ENCODE measurements at regions not wholly inside any gene's neighbourhood (a gene's known extent, or its start where the extent isn't known, plus 50 kb on each side); places are given as distances from the start of the nearest gene placed in this dataset.

DNA sequence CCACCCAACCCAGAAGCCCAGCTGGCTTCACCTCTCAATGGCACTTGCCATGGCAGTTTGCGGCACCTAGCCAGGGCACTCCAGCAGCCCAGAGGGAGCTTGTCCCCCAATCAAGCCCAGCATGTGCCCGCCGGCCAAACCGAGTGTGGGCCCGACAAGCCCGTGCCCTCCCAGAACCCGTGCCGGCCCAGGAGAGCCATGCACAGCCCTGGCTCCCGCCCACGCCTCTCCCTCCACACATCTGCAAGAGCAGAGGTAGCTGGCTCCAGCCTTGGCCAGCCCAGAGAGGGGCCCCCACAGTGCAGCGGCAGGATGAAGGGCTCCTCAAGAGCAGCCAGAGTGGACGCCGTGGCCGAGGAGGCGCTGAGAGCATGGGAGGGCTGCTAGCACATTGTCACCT is 2278.0 kb upstream of the PCDH20 start:
- no peak for DNase-seq (ENCODE audit: low read depth)

DNA sequence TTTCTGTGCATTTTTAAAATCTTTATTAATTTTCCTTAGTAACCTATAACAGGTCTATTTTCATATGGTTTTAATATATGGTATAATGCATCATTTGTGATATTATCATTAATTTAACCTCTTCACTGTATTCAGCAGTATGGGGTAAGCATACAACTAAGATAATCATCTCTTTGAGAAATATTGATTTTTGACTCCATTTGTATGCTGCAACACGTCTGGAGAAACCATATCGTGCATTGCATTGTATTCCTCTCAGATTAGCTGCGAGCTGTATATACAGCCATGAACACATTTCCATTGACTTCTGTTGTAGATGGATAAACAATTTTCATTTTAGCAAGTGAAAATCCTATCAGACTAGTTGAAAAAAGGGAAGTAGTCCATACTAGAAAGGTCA is 2275.8 kb upstream of the PCDH20 start:
- no peak for DNase-seq (ENCODE audit: low read depth)

DNA sequence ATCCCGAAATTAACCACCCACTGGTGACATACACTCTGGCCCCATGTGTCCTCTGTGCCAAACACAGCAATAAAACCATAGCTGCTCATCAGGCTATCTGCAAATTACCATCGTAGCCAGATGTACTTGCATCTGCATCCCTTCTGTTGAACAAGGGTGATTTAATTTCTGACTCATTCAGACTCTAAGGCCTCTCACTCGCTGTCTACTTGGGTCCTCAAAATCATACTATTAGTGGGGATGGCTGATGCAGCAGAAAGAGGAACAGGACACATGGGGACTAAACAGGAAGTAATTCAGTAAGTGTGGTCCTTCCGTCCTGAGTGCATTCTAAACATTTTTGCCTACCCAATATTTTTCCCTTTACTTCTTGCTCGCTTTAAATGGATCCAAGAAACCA is 2275.0 kb upstream of the PCDH20 start:
- DNase-seq (ENCODE audit: low read depth), result no peak

DNA sequence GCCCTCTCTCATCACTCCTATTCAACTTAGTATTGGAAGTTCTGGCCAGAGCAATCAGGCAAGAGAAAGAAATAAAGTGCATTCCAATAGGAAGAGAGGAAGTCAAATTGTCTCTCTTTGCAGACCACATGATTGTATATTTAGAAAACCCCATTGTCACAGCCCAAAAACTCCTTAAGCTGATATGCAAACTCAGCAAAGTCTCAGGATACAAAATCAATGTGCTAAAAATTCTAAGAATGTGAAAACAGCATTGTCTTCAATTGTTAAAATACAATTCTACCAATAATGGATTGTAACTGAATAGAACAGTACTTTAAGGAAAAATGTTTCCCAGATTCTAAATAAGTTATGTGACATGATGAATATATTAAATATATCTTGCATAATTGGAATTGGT is 2269.2 kb upstream of the PCDH20 start:
- no peak for DNase-seq (ENCODE audit: low read depth)

DNA sequence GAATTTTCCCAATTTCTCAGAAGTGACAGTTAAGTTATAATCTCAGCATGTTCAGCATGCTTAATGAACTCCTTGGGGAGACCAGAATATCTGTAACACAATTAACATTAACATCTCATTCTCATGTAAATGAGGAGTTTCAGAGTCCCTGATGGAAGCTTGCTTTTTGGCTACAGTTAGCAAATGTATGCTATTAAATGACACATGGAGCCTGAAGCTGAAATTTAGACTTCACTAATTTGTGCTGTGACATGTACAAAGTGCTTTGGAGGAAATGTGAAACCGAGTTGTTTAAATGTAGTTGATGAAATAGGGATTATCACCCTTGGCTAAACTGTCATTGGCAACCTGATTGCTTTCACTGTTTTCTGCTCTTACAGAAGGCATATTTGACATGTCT is 2265.1 kb upstream of the PCDH20 start:
- DNase-seq (ENCODE audit: low read depth), result no peak

DNA sequence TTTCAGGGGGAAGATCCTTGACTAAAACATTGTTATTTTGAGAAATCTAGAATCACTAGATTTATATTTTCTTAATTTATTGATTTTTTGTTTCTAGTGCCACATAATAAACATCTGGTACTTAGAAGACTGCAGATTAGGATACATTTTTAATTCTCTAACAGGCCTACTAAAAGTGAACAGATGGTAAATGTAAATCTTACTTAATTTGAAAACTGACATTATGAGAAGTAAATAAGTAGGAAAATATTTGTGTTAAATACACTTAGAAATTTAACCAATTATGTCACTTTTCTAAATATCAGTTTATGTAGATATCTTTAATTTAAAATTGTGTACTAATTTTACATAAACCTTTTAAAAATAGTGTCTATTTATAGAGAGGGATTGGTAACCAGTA is 2255.6 kb upstream of the PCDH20 start:
- no peak for DNase-seq (ENCODE audit: low read depth)

DNA sequence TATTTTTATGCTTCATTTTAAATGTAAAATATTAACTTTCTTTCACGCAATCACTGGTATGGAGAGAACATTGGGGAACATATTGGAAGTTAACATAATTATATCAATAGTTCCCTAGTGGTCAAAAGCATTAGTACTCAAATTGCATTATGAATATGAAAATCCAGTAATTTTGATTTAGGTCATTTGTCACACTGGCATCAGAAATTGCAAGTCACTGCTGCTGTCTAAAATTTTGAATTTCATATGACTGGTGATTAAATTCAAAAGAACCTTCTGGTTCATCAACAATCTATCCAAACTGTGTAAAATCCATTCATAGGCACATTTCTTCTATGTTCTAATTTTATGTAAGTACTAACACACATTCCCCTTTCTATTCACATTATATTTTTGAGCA is 2235.7 kb upstream of the PCDH20 start:
- DNase-seq (ENCODE audit: low read depth), result no peak

DNA sequence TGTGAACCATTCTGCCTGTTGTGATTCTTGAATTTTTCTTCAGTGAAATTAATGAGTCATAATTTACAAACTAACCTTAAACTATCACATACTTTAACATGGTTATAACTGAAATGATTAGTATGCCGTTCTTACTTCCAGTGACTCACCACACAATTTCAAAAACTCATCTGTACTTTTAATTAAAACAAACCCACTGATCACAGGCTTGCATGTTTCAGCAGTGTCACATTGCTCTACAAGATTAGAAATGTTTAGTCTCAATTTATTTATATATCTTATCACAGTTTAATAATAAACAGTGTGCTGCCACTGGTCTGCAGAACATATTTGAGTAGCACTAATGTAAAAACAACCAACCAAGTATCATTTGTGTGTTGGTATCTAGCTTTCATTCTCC is 2227.9 kb upstream of the PCDH20 start:
- DNase-seq (ENCODE audit: low read depth), result no peak

DNA sequence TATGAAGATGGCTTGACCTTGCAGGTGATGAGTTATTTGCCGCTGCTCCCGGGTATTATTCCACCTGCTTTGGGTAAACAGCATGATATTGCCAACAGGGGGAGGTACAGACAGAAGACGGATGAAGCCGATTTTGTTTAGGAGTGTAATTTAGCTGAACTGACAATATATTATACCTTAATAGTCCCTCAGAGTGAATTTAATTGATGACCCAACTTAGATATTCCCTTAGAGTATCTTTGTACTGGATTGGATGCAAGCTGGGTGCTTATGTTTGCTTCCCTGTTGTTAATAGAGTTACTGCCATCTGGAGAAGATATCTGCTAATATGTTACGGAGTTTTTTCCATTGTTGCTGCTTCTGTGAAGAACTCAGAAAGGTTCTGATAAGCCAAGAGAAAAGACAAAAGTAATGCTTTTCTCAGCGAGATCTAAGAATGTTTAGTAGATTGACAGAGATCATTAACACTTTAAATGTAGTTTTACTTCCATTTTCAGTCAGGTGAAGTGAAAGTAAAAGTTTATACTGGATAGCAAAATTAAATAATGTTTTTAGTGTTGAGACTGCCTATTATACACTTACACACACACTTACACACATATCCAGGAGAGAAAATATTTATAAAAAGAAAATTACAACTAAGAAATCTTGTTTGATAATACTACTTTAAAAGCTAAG is 2220.8 kb upstream of the PCDH20 start:
- DNase-seq (ENCODE audit: low read depth), result peak; percentile 7

DNA sequence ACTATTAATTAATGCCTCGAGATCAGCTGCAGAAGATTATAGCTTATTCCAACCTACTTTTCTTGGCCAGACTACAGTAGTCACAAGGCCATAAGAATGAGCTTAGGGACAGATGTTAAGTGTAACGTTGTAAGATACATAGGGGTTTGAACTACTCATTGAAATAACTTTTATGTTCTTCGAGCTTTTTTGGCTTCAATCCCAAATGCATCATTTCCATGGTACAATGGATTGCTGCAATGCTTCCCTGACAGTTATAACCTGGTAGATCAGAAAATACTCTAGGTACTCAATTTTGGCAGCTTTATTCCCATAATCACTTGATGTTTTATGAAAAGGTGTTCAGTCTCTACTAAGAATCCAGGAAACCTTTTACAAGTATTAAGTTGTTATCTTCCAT is 2216.7 kb upstream of the PCDH20 start:
- DNase-seq (ENCODE audit: low read depth), result no peak

DNA sequence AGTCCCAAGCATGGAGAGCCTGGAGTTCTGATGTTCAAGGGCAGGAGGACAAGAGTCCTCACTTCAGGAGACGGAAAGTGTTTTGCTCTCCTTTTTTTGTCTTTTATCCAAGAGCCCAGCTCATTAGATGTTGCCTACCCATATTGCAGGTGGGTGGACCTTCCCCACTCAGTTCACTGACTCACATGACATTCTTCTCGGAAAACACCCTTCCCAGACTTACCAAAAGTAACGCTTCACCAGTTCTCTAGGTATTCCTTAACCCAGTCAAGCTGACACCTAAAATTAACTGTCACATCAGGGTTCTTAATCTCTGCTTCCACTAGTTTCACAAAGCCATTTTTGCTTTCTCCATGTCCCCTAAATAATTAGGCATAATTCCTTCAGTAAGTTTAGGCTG is 2215.4 kb upstream of the PCDH20 start:
- no peak for DNase-seq (ENCODE audit: low read depth)

DNA sequence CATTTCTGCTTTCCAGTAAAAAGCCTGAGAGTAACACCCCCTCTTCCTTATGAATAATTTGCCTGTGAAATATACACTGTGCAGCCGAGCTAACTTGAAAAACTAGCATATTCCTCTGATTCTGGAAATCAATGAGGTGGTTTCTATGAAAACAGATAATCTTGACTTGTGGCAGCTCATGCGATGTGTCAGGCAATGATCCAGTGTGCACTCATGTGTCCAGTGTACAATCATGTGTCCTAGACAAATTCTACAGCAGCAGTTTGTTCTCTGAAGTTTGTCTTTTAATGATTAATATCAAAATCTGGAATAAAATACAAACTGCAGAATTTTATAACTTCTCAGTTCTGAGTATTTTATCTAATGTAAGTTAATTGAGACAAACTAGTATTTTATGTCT is 2213.9 kb upstream of the PCDH20 start:
- DNase-seq (ENCODE audit: low read depth), result no peak

DNA sequence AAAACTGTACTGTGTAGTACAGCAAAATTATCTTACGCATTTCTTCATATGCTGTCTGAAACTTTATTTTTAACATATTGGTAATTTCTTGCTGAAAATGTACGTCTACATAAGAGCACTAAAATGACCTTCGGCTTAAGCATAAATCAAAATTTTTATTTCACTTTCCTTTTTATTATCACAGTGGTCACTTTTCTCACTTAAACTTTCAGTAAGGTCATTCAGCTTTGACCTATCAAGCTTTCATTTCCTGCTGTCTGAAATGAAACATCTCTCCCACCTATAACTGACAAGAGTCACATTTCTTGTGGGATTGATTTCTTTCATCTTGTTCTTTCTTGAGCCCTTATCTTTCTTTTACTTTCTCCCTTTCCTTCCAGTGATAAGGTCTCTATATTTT is 2212.7 kb upstream of the PCDH20 start:
- DNase-seq (ENCODE audit: low read depth), result no peak

DNA sequence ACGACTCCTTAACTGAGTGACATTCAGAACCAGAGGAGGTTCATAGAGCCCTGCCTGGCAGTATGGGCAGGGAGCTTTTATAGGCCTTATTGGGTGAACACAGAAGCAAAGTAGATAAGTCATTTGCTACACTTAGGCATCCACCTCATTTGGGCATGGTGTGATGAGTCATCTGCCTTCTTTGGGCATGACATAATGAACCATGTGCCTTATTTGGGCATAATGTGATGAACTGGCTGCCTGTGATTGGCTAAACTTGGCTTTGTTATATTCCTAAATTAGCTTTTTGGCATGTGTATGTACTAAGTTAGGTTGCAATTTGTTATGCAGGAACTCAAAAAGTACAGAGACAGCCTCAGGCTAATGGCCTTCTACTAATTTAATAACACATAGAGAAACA is 2210.2 kb upstream of the PCDH20 start:
- DNase-seq (ENCODE audit: low read depth), result peak; percentile 20

DNA sequence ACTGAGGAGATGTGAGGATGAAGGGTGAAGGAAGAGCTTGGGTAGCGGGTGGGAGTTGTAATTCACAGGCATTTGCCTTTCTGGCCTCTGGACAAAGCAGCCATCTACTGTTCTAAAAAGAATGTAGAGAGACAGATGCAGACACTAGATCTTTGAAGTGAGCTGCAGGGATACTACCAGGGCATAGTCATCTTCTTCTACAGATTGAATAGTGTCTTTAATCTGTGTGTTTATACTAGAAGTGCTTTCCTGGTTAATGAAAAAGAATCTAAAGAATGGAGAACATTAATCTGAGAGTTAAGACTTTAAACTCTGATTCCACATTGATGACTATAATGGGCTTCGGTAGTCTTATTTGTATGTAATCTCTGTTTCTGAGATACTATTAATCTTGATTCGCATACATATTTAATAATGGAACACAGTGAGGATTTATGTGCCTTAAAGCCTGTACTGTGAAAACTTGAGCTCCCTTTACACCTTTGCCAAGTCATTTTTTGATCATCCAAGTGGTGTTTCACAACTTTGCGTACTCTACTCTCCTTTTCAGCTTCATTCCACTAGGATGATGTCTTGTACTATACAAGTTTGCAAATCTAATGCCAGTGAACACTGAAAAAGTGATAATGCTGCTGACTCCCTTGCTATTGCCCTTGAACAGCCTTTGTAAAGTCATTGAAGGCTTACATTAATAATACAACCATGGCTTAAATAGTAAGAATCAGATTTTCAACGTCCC is 2199.4 kb upstream of the PCDH20 start:
- DNase-seq (ENCODE audit: low read depth), result peak; percentile 15

DNA sequence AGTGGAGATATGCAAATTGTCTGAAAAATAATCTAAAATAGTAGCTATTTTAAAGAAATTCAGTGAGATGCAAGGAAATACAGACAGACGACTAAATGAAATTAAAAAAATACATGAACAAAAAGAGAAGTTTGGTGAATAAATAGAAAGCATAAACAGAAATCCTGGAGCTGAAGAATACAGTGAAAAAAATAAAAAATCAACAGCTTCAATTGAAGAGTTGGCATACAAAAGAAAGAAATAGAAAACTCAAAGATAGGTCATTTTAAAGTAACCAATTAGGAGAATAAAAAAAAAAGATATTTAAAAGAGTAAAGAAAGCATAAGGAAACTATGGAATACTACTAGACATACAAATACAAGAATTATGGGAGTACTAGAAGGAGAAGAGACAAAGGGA is 2191.5 kb upstream of the PCDH20 start:
- no peak for DNase-seq (ENCODE audit: low read depth)

DNA sequence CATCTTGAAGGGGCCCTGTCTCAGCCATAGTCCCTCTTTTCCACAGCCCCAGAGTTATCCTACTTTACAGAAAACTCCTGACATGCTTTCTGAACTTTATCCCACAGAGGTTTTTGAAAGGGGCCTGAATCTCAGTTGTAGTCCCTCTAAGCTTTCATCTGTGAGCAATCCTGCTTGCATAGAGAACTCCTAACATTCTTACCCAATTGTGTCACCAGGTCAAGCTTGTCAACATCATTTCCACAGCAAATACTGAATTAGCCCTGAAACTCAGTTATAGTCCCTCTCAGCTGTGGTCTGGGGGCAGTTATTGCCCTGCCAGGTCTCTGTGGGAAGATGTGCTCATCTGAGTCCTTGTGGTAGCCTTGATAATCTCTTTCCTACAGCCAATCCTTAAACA is 2190.3 kb upstream of the PCDH20 start:
- no peak for DNase-seq (ENCODE audit: low read depth)

DNA sequence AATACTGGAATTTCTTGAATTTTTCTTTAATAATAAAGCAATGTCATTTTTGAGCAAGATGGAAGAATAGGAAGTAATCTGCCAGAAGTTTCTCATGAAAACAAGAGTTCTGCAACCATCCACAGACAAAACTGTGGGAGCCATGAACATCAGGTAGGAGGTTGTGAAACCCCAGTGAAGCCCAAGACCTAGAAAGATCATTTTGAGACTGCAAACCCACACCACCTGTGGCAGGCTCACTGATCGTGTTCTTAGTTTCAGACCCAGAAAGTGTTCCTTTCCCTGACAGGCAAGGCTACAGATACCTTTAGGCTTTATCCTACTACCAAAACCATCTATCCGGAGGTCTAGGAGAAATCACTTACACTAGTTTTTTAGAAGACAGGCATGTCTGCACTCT is 2189.8 kb upstream of the PCDH20 start:
- DNase-seq (ENCODE audit: low read depth), result no peak

DNA sequence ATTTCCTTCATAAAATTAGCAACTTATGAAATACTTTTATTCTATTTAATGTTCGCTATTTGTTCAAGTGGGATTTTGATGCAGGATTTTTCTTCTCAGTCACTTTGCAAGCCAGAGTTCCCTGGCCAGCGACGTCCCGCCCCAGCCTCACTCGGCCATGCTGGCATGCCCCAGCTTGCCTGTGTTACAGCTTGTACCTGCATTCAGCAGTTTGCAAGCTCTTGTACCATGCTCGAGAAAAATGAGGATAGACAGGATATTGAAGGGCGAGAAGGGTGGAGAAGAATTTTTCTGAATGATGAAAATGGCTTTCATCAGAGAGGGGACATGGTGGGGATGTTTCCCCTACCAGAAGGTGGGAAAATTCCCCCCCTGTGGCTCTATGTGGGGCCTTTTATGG is 2180.2 kb upstream of the PCDH20 start:
- DNase-seq (ENCODE audit: low read depth), result no peak

DNA sequence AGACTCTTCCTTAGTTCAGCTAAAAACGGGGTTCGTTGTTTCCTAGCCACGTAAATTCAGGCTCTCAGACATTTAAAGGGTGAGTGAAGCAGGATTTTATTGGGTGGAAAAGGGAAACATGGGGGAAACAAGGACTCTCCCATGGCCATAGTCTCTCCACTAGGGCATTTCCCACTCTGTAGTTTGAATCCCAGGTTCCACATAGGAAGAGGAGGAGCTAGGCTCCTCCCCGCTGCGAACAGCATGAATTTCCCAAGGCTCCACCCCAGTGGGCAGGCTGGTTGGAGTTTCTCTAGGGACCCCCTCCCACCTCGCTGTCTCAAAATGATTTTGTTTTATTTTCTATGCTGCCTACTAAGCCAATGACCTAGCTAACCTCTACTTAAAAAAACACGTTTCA is 2170.8 kb upstream of the PCDH20 start:
- no peak for DNase-seq (ENCODE audit: low read depth)

DNA sequence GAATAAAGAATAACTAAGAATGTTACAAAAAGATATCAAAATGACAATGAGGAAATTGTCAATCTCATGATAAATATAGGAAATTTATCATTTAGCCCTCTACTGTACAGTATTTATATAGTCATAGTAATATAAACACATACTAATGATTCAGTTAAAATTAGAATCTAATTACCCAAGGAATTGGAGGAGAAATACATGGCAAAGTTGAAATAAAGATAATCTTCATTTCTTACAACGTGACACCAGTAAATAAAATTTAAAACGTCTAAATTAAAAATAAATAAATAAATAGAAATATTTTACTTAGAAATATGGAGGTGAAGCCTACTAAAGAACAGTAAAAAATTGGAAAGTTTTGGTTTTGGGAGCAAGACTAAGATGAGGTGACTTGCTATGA is 2163.1 kb upstream of the PCDH20 start:
- no peak for DNase-seq (ENCODE audit: low read depth)

DNA sequence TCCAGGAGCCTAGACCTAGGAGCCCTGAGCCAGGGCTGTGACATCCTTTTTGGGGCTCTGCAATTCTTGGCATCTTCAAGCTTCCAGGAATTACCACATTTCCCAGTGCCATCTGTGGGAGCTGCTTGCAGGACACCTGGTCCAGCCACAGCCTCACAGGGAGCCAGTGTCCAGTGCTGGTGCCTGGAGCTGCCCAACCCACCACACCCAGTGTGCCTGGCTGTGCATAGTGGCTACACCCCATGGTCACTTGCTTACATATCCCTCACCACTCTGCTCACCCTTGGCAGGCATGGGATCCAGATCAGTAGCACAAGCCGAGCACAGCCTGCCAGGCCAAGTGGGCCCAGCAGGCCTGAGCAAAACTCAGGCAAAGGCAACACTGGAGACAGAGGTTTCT is 2151.4 kb upstream of the PCDH20 start:
- DNase-seq (ENCODE audit: low read depth), result no peak

DNA sequence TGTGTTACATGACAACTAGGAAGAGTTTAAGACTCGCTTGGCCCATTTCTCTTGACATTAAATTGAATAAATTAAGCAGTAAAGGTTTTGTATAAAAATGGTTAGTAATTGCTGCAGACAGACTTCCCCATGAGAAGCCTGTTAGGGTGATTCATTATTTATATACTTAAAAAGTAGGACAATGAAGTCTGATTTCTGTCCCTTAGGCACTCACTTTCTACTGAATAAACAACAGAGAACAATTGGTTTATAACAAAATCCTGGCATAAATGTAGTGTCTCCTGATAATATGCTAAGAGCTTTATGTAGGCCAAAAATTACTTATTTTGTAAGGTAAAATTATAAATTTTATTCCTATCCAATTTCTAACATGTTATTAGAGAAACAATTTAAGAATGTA is 2138.5 kb upstream of the PCDH20 start:
- no peak for DNase-seq (ENCODE audit: low read depth)

DNA sequence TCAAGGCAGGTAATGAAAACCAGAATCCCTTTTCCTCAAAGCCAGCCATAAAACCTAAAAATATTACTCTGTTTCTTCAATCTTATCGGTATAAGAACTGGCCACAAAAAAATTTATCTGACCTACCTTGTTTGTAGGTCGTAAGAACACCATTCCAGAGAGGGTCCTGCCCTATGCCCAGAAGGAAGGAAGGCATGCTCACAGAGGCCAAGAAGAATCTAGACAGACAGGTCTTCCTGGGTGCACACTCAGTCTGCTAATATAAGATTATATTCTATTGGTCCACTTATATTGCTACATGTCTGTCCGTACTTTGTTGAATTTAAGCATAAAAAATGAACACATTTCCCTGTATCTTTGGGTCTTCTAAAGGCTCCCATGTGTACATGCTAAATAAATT is 2136.1 kb upstream of the PCDH20 start:
- no peak for DNase-seq (ENCODE audit: low read depth)
